ENCODE measurements at regions not wholly inside any gene's neighbourhood (a gene's known extent, or its start where the extent isn't known, plus 50 kb on each side); places are given as distances from the start of the nearest gene placed in this dataset.

DNA sequence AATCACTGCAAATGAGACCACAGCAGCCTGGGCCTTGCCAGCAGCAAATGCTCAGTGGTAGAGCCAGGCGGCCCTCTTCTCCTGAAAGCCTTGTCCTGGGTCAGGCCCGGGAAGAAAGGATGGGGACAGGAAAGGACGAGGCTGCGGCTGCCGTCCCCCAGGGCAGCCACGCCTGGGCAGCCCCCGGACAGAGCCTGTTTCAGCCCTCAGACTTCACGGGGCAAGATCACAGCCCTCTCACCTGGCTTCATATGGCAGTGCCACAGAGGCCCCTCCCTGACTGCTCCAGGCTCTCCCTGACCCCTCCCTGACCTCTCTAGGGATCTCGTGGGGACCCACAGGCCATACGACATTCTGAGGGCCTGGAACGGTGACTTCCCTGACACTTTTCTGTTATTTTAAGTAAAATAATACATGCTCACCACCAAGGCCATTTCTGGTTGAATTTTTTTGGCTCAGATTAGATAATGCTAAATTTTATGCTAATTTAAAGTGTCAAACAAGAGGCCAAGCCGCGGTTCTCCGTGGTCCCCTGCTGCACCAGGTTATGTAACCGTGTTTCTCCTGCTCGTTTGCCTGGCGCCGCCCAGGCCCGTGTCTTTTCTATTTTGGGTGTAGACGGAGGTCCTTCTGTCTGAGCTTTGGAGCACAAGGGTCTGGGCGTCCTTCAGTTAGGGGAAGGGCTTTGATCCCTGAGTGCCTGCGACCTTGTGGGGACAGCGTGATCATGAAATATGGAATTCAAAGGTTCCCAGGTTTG lies 59.9 kb upstream of the BHLHE23 start:
- Mint-ChIP-seq H3K4me3 (ENCODE audit: low read depth) (no peak overlapping the region), H3K36me3 (ENCODE audit: insufficient read depth) (no peaks in the 10 kb centered on the region), H3K4me1 (ENCODE audit: low read depth) (no peaks in the 10 kb centered on the region), H3K9me3 (ENCODE audit: low read depth) (no peaks in the 10 kb centered on the region), H3K27ac (no peak overlapping the region), H3K27me3 (peaks cover 42% of the 10 kb centered on the region)
- TF ChIP-seq, protein P1, sequence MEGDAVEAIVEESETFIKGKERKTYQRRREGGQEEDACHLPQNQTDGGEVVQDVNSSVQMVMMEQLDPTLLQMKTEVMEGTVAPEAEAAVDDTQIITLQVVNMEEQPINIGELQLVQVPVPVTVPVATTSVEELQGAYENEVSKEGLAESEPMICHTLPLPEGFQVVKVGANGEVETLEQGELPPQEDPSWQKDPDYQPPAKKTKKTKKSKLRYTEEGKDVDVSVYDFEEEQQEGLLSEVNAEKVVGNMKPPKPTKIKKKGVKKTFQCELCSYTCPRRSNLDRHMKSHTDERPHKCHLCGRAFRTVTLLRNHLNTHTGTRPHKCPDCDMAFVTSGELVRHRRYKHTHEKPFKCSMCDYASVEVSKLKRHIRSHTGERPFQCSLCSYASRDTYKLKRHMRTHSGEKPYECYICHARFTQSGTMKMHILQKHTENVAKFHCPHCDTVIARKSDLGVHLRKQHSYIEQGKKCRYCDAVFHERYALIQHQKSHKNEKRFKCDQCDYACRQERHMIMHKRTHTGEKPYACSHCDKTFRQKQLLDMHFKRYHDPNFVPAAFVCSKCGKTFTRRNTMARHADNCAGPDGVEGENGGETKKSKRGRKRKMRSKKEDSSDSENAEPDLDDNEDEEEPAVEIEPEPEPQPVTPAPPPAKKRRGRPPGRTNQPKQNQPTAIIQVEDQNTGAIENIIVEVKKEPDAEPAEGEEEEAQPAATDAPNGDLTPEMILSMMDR (IDR thresholded peaks at IDR 0.05; ENCODE audit: unreplicated experiment): no peak
- no peak for DNase-seq (ENCODE audit: low spot score, unreplicated experiment)

DNA sequence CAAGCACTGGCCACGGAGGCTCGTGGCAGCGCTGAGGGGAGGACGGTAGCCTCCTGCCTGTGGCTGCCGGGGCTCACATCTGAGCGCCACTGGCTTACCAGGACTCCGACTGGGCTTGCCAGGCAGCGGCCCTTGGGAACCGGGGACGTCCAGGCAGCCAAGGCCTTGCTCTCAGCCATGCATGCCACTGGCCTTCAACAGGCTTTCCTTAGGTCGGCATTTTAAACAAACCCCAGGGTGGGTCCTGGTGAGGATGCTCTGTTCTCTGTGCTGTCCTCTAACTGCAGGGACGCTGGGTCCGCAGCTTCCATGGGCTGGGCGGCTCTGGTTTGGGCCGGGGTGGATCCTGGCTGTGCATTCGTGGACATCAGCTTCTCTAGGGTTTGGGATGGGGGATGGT lies 59.1 kb upstream of the BHLHE23 start:
- no peak overlapping the region for H3K27ac Mint-ChIP-seq
- H3K27me3 Mint-ChIP-seq: peaks cover 42% of the 10 kb centered on the region
- DNase-seq (ENCODE audit: low spot score, unreplicated experiment): no peak
- H3K4me1 Mint-ChIP-seq (ENCODE audit: low read depth): no peaks in the 10 kb centered on the region
- TF ChIP-seq, protein P1 (IDR thresholded peaks at IDR 0.05; ENCODE audit: unreplicated experiment): no peak
- H3K36me3 Mint-ChIP-seq (ENCODE audit: insufficient read depth): no peaks in the 10 kb centered on the region
- H3K9me3 Mint-ChIP-seq (ENCODE audit: low read depth): no peaks in the 10 kb centered on the region
- no peak overlapping the region for H3K4me3 Mint-ChIP-seq (ENCODE audit: low read depth)

DNA sequence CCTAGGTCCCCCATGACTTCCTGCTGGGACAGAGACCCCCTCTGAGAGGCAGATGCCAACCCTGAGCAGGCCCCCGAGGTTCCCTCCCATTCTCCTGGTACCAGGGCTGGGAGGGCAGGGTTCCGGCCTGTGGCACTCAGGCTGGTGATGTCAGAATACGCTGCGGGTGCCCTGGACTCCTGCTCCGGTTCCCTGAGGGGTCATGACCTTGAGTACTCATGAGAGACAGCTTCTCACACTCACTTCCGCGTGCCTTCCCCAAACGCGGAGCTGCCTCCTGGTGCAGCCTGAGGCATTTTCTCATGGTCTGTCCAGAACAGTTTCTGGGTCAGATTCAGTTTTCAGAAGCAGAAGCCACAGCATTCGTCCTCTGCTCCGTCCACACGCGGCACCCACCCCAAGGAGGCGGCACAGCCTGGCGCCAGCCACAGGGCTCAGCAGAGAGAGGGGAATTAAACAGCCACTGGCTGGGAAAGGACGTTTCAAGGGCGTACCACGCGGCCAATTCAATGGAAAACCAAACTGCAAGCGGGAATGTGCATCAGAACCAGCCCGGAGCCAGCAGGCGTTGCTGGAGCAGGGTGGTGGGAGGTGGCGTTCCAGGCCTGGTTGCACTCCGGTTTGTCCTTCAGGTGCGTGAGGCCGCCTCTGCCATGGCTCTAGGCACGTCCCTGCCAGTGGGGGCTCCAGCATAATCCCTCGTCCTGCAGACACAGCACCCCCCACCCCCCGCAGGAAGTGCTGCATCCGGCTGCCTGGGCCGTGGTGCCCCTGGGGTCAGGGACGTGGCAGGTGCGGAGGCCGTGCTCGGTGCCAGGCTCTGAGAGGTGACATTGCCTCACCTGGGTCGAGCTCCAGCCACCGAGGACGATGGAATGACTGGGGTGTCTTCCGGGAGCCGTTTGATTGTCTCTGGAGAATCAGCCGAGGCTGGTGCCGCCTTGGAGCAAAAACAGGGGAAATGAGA lies 58.3 kb upstream of the BHLHE23 start:
- H3K27me3 Mint-ChIP-seq: peaks cover 34% of the 10 kb centered on the region
- no peaks in the 10 kb centered on the region for H3K4me1 Mint-ChIP-seq (ENCODE audit: low read depth)
- H3K4me3 Mint-ChIP-seq (ENCODE audit: low read depth): no peak overlapping the region
- TF ChIP-seq, protein P1 (IDR thresholded peaks at IDR 0.05; ENCODE audit: unreplicated experiment): no peak
- no peak overlapping the region for H3K27ac Mint-ChIP-seq
- H3K36me3 Mint-ChIP-seq (ENCODE audit: insufficient read depth): no peaks in the 10 kb centered on the region
- H3K9me3 Mint-ChIP-seq (ENCODE audit: low read depth): no peaks in the 10 kb centered on the region
- no peak for DNase-seq (ENCODE audit: low spot score, unreplicated experiment)

DNA sequence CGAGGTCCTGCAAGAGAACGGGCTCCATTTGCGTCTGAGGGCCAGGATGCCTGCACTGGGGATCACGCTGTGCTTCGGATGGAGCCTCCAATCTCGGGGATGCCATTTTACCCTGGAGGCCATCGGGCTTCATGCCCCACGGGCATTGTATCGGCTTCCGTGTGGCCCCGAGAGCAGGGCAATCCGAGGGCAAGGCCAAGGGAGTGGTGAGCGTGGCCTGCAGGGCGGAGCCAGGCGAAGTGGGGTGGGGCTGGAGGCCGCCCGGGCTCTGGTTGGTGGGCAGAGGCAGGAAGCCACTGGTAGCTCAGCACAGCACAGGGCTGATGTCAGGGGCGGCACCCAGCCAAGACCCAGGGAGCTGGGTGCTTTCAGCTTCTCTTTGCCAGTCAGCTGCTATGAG lies 57.5 kb upstream of the BHLHE23 start:
- peaks cover 35% of the 10 kb centered on the region for H3K27me3 Mint-ChIP-seq
- no peak overlapping the region for H3K27ac Mint-ChIP-seq
- no peaks in the 10 kb centered on the region for H3K36me3 Mint-ChIP-seq (ENCODE audit: insufficient read depth)
- DNase-seq (ENCODE audit: low spot score, unreplicated experiment): no peak
- TF ChIP-seq, protein P1 (IDR thresholded peaks at IDR 0.05; ENCODE audit: unreplicated experiment): no peak
- no peaks in the 10 kb centered on the region for H3K9me3 Mint-ChIP-seq (ENCODE audit: low read depth)
- no peak overlapping the region for H3K4me3 Mint-ChIP-seq (ENCODE audit: low read depth)
- H3K4me1 Mint-ChIP-seq (ENCODE audit: low read depth): no peaks in the 10 kb centered on the region

Data from progenitor cell of endocrine pancreas (in vitro differentiated cells).